ENCODE measurements at regions not wholly inside any gene's neighbourhood (a gene's known extent, or its start where the extent isn't known, plus 50 kb on each side); places are given as distances from the start of the nearest gene placed in this dataset.

DNA sequence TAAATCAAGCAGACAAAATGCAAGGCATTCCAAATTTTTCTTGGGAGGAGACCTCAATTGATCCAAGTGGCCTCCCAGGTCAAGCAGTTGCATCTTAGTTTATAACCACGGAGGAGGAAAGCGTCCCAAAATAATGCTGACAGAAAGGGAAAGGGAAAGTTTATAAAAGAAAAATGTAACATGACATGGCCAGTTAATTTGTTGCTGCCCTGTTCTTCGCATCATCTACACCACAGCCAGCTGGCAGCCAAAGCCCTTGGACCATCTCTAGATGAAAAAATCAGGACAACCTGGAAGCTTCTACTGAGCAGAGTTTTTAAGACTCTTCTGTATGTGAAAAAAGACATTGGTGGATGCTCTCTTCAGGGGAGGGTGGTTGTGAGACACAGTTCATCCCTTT is 128.8 kb upstream of the FBXL7 start:
- TF ChIP-seq, protein P1, sequence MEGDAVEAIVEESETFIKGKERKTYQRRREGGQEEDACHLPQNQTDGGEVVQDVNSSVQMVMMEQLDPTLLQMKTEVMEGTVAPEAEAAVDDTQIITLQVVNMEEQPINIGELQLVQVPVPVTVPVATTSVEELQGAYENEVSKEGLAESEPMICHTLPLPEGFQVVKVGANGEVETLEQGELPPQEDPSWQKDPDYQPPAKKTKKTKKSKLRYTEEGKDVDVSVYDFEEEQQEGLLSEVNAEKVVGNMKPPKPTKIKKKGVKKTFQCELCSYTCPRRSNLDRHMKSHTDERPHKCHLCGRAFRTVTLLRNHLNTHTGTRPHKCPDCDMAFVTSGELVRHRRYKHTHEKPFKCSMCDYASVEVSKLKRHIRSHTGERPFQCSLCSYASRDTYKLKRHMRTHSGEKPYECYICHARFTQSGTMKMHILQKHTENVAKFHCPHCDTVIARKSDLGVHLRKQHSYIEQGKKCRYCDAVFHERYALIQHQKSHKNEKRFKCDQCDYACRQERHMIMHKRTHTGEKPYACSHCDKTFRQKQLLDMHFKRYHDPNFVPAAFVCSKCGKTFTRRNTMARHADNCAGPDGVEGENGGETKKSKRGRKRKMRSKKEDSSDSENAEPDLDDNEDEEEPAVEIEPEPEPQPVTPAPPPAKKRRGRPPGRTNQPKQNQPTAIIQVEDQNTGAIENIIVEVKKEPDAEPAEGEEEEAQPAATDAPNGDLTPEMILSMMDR (conservative IDR thresholded peaks at IDR 0.05; ENCODE audit: low read depth, low read length), result no peak
- TF ChIP-seq, protein P2, sequence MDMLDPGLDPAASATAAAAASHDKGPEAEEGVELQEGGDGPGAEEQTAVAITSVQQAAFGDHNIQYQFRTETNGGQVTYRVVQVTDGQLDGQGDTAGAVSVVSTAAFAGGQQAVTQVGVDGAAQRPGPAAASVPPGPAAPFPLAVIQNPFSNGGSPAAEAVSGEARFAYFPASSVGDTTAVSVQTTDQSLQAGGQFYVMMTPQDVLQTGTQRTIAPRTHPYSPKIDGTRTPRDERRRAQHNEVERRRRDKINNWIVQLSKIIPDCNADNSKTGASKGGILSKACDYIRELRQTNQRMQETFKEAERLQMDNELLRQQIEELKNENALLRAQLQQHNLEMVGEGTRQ (IDR thresholded peaks at IDR 0.05; ENCODE audit: low read depth, low read length), result no peak
- TF ChIP-seq FOS (IDR thresholded peaks at IDR 0.05; ENCODE audit: low read depth, low read length) (no peak), RAD21 (IDR thresholded peaks at IDR 0.05; ENCODE audit: low read length) (no peak), POLR2A (IDR thresholded peaks at IDR 0.05; ENCODE audit: low read depth, low read length) (no peak), BHLHE40 (IDR thresholded peaks at IDR 0.05; ENCODE audit: low read depth, low read length) (no peak), RFX5 (IDR thresholded peaks at IDR 0.05; ENCODE audit: low read depth, low read length) (no peak), CEBPB (IDR thresholded peaks at IDR 0.05; ENCODE audit: low read depth, low read length) (no peak), SMC3 (IDR thresholded peaks at IDR 0.05; ENCODE audit: low read depth, low read length) (no peak), MAFK (IDR thresholded peaks at IDR 0.05; ENCODE audit: low read depth, low read length) (no peak), CHD1 (IDR thresholded peaks at IDR 0.05; ENCODE audit: low read depth, low read length) (no peak)

Measured in IMR-90 (cell line).